ENCODE measurements at regions not wholly inside any gene's neighbourhood (a gene's known extent, or its start where the extent isn't known, plus 50 kb on each side); places are given as distances from the start of the nearest gene placed in this dataset.

GRCh38 chr6:81966968-81967367 lies 214.5 kb upstream of the TENT5A start:
- TF ChIP-seq CTCF (conservative IDR thresholded peaks at IDR 0.05; ENCODE audit: low read depth, low read length) (no peak), EZH2 (IDR thresholded peaks at IDR 0.05; ENCODE audit: low read length, unreplicated experiment) (no peak), EZH2phosphoT487 (IDR thresholded peaks at IDR 0.05; ENCODE audit: borderline replicate concordance, low read length) (no peak)
